ENCODE measurements at regions not wholly inside any gene's neighbourhood (a gene's known extent, or its start where the extent isn't known, plus 50 kb on each side); places are given as distances from the start of the nearest gene placed in this dataset.

DNA sequence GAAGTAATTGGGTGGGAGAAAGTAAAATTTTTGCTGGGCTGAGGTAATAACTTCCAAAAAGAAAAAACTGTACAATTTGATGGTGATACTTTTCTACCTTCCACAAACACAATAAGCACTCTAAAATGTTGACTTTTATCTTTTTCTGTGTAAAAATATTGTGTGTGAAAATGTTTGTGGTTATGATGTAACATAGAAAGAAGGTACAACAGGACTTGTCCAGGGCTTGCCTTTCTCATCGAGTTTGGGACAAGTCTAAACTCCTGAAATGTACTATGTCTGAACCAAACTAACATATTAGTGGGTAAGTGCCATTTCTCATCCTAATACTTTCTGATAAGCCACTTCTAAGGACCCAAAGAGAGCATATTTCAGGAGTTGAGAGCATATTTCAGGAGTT is 174.2 kb upstream of the PDGFD start:
- TF ChIP-seq POLR2A (IDR thresholded peaks at IDR 0.05) (no peak), CTCF (IDR thresholded peaks at IDR 0.05) (no peak), EP300 (IDR thresholded peaks at IDR 0.05) (no peak)

Data from upper lobe of left lung (tissue), 4 donors.